Left cardiac atrium (tissue), 4 donors: ENCODE measurements at regions not wholly inside any gene's neighbourhood (a gene's known extent, or its start where the extent isn't known, plus 50 kb on each side); places are given as distances from the start of the nearest gene placed in this dataset.
"Not testable (repeated sequence)": the region's sequence is repeated elsewhere in the genome, so short reads cannot be mapped to it uniquely, and the experiment has no call there.

Experiments
- ATAC-seq, 2 donors: fragments of 200-7000 bp; cut with Tn5 transposase; one replicate each; pipeline ENCODE4 v1.9.1; 2020; ENCODE audit warnings: mild to moderate bottlenecking in 2 of 2, moderate library complexity in 2 of 2
- DNase-seq: peaks from one replicate; pipeline ENCODE4 v3.0.0-alpha.2; 2020
- intact Hi-C, 2 donors: fragments of 100-400 bp; cut with DNase I; formaldehyde crosslinking; loops; one replicate each; pipeline versions ENCODE4 v1.14.1 to v1.15.1; 2022 to 2023
- donor health status: DM: no; HTN: yes; CAD: no.
- donor health status: DM: no; HTN: yes; CAD: no; lungs with severe emphysema.
- donor health status: DM: yes; HTN: yes; CAD: no.
- donor health status: Dilated cardiomyopathy.

DNA sequence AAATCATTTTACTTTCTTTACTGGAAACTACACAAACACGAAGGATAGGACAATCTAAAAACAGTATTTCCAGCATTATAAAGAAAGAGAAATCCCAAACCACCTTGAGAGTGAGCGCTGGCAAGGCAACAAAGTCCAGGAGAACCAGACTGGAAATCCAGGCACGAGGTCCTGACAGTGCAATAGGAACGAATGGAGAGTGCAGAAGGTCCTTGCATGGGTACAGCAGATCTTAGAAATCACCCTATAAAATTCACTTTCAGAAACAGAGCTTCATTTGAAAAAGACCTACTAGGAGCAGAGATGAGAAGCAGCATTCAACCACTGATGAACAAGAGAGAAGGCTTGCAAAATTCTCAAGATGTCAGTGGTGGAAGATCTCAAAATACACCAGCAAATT, 133.7 kb upstream of the ST8SIA4 start:
- intact Hi-C loops, result no loop called here
- DNase-seq (no peak), ATAC-seq (no peak)

DNA sequence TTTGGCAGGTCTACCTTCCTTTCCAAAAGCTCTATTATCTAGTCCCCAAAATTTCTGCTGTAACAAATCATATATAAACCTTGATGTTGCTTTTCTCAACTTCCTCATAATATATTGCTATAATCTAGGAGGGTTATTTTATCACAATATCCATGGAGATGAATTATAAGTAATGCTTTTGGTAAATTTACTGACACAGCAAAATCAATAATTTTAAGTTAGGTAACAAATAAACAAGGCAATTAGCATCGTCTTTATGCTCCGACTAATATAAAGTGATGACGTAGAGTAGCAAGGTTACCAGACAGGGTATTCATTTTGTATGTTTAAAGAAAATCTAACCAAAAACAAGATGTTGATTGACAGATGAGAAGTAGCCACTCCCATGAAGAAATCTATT, 132.3 kb upstream of the ST8SIA4 start:
- ATAC-seq, result no peak
- intact Hi-C loops, result no loop called here
- DNase-seq, result no peak

DNA sequence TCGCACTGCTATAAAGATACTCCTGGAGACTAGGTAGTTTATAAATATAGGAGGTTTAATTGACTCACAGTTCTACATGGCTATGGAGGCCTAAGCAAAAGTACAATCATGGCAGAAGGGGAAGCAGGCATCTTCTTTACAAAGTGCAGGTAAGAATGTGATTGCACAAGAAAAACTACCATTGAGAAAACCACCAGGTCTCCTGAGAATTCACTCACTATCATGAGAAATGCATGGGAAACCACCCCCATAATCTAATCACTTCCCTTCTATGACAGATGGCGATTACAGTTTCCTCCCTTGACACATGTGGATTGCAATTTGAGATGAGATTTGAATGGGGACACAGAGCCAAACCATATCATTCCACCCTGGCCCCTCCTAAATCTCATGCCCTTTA, 121.2 kb upstream of the ST8SIA4 start:
- no peak for ATAC-seq
- DNase-seq, result no peak
- intact Hi-C loops, result no loop called here

DNA sequence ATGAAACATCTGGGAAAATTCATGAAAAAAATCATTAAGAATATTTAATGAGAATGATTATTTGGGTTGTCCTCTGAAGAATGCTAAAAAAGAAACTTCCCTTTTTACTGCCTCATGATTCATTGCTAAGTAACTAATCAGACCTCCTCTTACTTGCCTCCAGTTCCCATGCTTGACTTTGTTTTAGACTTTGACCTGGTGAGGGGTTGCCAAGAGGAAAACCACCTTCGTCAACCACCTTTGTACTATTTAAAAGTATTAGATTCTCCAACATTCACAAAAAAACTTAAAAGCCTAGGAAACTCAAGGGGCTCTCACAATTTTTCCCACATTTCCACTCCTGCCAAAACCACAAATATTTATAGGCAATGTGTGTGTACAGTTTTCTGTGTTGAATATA, 115.2 kb upstream of the ST8SIA4 start:
- ATAC-seq, result no peak
- DNase-seq, result no peak
- intact Hi-C loops, result no loop called here

DNA sequence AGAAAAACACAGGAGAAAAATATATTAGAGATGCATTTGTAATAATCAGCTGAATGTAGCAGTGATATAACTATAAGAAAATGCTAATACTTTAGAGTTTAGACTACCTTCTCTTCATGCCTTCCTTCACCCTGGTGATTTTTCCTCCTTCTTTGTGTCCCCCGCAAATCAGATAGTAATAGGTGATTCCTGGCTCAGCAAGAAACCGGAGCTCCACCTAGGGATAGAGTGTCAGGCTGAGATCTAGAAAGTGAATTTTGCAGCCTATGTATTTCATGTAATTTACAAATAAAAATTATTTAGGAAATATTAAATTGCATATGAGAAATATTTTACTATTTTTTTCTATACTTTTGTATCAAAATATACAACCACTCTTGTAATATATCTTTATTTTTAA, 109.8 kb upstream of the ST8SIA4 start:
- intact Hi-C loops, result no loop called here

DNA sequence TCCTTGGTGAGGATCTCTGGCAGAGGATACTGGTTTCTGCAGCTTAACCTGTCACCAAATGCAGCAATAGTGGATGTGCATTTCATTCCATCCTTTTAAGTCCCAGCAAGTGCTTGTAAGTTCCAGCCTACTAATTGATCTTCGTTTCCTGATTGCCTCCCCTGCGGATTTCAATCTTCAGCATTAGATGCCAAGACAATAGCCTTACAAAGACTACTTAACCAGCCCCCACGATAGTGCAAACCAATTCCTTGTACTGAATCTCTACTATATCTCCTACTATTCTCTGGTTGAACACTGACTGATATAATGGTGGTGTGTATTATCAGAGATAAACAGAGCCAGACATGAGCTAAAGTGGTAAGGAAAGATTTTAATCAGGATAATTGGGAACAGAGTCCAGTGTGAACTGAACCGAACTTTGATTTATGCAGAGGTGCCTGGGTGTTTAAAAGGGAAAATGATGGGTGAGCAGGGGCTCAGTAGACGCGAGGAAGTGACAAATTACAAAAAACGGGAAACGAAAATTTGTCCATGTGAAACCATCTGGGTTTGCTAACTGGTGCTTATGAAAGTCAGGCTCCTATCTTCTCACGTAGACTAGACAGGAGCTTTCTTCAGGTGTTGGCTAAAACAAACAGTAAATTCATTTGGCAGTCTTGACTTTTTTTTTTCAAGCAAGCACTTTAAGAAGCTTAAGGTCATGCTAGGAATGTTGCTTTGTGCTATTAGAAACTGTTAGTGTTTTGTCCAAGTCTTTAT, 106.9 kb upstream of the ST8SIA4 start:
- intact Hi-C loops, result no loop called here
- no peak for ATAC-seq

More for the DNA sequence above, 109.8 kb upstream of the ST8SIA4 start:
- ATAC-seq (no peak), DNase-seq (no peak)

DNA sequence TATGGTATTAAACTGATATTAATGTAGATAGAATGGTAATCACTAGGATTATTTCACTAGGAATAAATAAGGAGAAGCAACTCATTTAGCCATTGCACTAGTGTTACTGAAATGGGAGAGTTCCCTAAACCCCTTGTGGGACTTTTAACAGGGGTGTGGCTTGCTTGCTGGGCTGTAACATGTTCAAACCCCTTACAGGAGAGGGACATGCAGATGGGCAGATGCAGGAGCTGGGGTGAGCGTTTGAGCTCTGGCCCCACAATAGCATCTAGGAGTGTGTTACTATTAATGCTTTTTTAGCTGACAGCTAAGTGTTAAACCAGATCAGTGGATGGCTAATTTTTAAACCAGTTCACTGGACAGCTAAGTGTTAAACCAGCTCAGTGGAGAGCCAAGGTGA, 89.3 kb upstream of the ST8SIA4 start:
- ATAC-seq (no peak), DNase-seq (no peak)
- intact Hi-C loops, result no loop called here

More for the DNA sequence above, 106.9 kb upstream of the ST8SIA4 start:
- DNase-seq, result no peak

DNA sequence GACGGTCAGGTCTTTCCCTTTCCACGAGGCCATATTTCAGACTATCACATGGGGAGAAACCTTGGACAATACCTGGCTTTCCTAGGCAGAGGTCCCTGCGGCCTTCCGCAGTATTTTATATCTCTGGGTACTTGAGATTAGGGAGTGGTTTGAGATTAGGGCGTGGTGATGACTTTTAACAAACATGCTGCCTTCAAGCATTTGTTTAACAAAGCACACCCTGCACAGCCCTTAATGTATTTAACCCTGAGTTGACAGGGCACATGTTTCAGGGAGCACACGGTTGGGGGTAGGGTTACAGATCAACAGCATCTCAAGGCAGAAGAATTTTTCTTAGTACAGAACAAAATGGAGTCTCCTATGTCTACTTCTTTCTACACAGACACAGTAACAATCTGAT, 80.5 kb upstream of the ST8SIA4 start:
- DNase-seq, intact Hi-C loops, ATAC-seq: not testable (repeated sequence)

DNA sequence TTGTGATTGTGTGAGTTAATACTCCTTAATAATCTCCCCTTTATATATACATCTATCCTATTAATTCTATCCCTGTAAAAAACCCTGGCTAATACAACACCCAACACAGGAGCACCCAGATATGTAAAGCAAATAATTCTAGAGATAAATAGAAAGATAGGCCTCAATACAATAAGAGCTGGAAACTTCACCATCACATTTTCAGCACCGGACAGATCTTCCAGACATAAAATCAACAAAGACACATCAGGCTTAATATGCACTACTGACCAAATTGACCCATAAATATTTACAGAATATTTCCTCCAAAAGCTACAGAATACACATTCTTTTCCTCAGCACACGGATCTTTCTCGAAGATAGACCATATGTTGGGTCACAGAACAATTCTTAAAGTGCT, 71.0 kb upstream of the ST8SIA4 start:
- no peak for DNase-seq
- intact Hi-C loops, result no loop called here
- no peak for ATAC-seq

DNA sequence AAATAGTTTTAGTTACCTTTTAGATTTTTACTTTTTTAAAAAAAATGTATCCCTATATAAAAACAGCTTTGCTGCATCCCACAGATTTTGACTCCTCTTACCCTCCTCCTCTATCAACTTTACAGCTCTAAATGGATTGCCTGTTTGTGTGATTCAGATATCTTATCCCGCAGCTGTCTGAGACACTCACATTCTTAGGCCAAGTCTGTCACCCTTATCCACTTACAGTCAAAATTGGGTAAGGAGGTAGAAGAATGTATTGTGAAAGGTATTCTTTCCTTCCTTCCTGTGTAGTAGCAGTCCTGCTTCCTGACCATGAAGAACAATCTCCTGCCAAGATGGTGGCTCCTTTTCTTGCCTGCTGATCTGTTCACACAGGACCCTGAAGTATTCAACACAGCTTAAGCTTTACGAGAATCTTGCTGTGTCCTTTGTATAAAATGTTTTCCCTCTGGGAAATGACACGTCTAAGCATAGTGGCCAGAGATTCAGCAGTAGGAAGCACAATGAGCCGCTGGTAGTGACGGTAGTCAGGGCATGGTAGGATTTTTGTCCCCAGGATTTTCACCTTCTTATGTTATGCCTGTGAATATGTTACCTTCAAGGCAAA, 67.7 kb upstream of the ST8SIA4 start:
- DNase-seq, result no peak
- no peak for ATAC-seq
- intact Hi-C loops, result no loop called here

DNA sequence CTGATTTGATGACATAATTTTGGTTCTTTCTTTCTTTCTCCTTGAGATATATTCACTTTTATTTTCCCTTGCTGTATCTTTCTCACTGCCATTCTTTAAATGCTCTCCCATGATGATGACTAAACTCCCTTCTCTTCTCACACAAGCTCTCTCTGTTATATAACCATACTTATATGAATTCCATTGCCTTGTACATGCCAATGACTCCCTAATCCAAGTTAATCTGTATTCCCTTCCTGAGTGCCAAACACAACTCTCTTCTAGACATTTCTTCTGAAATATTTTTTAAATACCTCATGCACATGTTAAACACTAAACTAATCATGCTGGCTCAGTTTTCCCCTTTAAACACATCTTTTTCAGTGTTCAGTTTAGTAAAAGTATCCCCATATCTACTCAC, 62.2 kb upstream of the ST8SIA4 start:
- no peak for ATAC-seq
- intact Hi-C loops, result no loop called here
- no peak for DNase-seq
